GM21390 (cell line): ENCODE measurements at regions not wholly inside any gene's neighbourhood (a gene's known extent, or its start where the extent isn't known, plus 50 kb on each side); places are given as distances from the start of the nearest gene placed in this dataset.
"Not testable (repeated sequence)": the region's sequence is repeated elsewhere in the genome, so short reads cannot be mapped to it uniquely, and the experiment has no call there.

ENCODE experiments used
- ATAC-seq: cut with Tn5 transposase; IDR thresholded peaks from one replicate; pipeline ENCODE4 v1.9.1; 2021; ENCODE audit not compliant: unreplicated experiment

DNA sequence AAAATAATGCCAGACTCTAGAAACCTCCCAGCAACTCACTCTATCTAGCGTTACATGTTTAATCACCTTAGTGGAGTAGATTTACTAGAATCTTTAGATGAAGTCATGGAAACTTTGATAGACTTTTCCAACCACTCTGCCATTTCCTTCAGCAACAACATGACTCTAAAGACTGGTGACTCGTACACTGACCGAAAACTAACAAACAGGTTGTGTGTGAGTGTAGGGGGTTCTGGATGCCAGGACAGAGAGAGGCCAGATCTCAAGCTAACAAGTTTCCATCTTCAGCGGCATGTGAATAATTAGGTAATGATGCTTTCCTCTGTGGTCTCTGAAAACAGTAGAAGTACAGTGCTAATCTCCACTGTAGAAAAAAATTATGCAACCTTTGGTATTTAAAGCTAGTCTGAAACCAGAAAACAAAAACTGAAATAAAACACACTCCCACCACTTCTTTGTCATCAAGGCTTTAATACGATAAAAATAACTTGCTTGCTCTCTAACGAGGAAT is 286.4 kb downstream of the PRDM5 start:
- ATAC-seq = no peak

- ATAC-seq = no peak
Observed at GRCh38 chr4:120633810-120634209, 288.7 kb downstream of the PRDM5 start.

DNA sequence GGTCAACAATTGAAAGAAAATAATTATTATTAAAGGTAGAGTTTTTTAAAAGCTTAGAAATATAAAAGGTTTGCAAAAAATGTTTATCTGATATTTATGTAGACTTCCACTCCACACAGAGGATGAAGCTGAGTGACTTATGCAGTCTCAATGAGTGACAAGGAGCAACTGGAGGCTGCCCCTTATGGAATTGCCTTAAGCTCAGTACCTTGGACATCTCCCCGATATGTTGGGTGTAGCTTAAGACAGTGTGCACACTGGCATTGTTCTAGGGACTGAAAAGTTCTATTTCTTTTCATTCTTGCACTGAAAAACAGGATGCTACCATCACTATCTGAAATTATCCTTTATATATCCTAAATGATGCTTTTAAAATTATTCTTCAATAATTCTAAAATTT is 292.1 kb downstream of the PRDM5 start:
- no peak for ATAC-seq

DNA sequence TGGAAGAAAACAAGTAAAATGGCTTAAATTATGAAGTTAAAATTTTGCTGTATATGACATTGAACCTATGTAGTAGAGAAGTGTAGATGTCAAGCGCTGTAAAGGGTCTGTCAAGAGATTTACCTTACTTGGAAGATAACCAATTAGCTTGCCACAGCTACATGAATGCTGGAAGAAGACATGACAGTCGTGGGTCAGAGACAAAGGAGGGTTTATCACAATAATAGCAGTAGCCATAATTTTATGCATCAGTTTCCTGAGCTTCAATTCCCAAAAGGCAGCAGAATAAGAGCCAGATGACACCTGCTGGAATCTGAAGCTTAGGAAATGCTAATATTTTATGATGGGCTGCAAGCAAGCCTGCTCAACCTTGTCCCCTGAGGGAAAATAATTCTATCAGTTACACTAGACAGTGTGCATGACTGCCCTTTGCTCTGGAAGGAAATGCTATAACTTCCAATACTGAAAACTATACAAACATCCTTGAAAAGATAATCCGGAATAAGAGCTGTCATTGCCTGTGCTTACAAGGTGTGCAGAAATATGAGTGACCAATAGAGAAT is 292.9 kb downstream of the PRDM5 start:
- no peak for ATAC-seq

DNA sequence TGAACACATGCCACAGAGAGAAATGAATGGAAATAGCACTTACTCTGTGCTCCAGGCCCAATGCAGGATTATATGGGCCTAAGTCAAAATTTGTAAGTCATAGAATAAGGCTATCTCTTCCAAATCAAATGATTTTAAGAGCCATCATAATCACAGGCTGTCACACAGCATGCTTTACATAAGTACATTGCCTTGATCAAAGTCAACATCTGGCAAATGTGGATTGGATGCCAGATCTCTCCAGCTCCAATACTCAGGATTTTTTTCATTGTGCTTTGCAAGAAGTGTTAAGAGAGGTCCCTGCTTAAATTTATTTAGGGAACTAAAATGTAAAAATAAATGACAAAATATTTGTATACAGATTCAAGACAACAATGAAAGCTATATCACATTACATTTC is 299.9 kb downstream of the PRDM5 start:
- no peak for ATAC-seq

GRCh38 chr4:120617171-120617570 is 305.4 kb downstream of the PRDM5 start:
- ATAC-seq = no peak

- no peak for ATAC-seq
Observed at GRCh38 chr4:120616041-120616440, 306.5 kb downstream of the PRDM5 start.

DNA sequence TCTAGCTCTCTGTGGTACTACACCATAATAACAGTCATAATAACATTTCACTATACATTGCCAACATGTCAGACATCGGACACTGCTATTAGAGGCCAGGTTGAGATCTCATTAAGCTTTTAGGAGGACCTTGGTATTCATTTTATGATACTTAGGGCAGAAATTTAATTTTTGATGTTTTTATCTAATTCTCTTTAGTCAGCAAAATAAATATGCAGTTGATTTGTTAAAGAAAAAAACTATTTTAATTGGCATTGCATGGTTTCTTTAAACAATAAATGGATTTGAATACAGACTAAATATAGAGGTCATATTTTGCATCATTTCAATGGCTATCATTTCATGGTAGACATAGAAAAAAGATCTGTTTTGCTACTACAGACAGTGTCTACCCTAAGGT is 308.7 kb downstream of the PRDM5 start:
- no peak for ATAC-seq

DNA sequence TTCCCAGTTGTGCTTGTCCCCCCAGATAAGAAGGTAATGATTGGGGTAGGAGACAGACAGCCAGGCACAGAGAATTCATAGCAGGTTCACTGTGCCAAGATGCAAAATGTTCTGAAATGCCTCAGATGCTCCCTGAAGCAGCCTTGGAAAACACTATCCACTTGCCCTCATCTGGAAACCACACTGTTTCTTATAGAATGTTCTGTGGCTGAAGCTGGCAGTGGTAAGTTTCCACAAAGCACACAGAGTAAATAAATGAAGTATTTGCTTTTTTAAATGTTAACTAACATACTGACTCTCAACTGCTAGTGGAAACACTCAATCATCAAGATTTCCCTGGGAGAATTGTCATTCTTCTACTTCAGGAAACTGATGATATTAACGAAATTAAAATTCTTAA is 311.4 kb downstream of the PRDM5 start:
- no peak for ATAC-seq

GRCh38 chr4:120591038-120591437 is 331.5 kb downstream of the PRDM5 start:
- no peak for ATAC-seq

GRCh38 chr4:120589787-120590186 is 332.7 kb downstream of the PRDM5 start:
- no peak for ATAC-seq

DNA sequence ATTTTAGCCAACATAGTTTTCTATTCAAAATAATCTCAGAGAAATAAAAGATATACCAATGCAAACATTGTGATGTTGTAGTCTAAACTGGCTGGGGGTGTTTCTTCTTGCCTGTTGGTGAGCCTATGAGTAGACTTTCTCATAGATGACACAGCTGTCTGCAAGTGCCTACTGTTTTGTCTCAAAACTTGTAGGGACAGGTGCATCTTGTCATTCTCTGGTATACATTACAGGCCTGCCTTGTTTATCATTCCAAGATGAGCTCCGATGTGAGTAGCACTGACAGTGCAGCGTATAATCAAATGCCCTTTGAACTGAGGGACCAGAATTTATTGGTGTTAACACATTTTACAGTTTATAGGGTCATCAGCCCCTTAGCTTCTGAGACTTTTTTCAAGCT is 353.8 kb downstream of the PRDM5 start:
- ATAC-seq = no peak

- no peak for ATAC-seq
Observed at GRCh38 chr4:120561648-120562047, 360.9 kb downstream of the PRDM5 start.

- ATAC-seq = no peak
Observed at GRCh38 chr4:120557372-120557771, 365.2 kb downstream of the PRDM5 start.

- no peak for ATAC-seq
Observed at GRCh38 chr4:120555058-120555457, 367.5 kb downstream of the PRDM5 start.

DNA sequence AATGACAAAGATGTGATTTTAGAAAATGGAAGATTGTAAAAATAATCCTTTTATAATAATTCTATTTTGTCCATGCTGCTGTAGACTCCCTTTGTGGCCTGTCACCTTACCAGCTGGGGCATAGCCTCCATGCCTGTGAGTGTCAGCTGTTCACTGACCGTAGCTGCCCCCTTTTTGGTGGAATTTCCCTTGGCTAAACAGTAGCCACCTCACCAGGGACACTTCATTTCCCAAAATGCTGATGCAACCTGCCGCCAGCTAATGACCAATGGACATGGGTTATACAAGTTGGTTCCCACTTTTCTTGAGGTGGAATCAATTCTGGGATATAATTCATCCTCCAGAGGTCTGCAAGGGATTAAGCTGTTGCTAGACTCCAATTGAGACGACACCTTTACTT is 368.4 kb downstream of the PRDM5 start:
- ATAC-seq = no peak

- ATAC-seq = not testable (repeated sequence)
Observed at GRCh38 chr4:120550624-120551220, 371.8 kb downstream of the PRDM5 start.

GRCh38 chr4:120549011-120549570 is 373.4 kb downstream of the PRDM5 start:
- ATAC-seq = no peak

DNA sequence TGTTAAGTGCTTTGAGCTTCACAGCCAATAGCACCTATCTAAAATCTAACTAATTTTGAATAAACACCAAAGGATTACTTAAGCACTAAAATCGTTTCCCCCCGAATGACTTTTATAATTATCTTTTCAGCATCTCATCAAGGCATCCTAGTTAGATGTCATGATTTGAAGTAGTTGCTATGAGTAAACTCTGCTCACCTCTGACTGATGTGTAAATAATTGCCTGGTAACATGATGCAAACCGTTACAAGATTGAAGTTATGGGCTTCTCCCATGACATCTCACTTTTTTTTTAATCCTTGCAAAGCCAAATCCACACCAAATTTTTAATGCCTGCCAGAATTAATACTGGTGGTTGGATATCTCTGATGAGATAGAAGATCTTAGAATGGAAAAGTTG is 377.1 kb downstream of the PRDM5 start:
- no peak for ATAC-seq

- ATAC-seq = no peak
Observed at GRCh38 chr4:120544838-120545237, 377.7 kb downstream of the PRDM5 start.

GRCh38 chr4:120540625-120541024 is 381.9 kb downstream of the PRDM5 start:
- no peak for ATAC-seq

- ATAC-seq = no peak
Observed at GRCh38 chr4:120536884-120537283, 385.6 kb downstream of the PRDM5 start.

- no peak for ATAC-seq
Observed at GRCh38 chr4:120528428-120528827, 394.1 kb downstream of the PRDM5 start.
